ENCODE measurements at regions not wholly inside any gene's neighbourhood (a gene's known extent, or its start where the extent isn't known, plus 50 kb on each side); places are given as distances from the start of the nearest gene placed in this dataset.

DNA sequence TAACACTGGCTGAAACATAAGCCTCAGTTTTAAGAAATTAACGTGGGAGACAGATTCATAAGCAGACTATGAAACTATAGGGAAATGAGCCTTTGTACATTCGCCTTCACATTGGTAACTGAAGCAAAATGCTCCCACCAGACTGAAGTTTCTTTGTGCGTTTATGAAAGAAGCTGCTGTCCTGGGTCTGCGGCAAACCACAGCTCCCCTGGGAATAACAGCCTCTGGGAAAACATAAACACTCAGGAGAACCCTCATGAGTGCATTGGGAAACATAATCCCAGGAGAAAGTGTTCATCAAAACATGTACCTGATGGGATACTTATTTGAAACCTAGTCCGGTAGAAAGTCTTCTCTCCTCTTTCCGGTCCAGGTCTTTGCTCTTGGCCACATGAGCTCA lies 193.1 kb upstream of the LARGE1 start:
- Histone ChIP-seq H3K4me1 (no peaks in the 10 kb centered on the region), H3K36me3 (no peaks in the 10 kb centered on the region), H3K27me3 (no peaks in the 10 kb centered on the region), H3K4me3 (no peak overlapping the region), H3K9me3 (peaks cover 0 to 5% (median 0%) of the 10 kb centered on the region in 4 donors), H3K27ac (replicated peaks in 1 of 4) (no peak overlapping the region)
- TF ChIP-seq, protein P1, sequence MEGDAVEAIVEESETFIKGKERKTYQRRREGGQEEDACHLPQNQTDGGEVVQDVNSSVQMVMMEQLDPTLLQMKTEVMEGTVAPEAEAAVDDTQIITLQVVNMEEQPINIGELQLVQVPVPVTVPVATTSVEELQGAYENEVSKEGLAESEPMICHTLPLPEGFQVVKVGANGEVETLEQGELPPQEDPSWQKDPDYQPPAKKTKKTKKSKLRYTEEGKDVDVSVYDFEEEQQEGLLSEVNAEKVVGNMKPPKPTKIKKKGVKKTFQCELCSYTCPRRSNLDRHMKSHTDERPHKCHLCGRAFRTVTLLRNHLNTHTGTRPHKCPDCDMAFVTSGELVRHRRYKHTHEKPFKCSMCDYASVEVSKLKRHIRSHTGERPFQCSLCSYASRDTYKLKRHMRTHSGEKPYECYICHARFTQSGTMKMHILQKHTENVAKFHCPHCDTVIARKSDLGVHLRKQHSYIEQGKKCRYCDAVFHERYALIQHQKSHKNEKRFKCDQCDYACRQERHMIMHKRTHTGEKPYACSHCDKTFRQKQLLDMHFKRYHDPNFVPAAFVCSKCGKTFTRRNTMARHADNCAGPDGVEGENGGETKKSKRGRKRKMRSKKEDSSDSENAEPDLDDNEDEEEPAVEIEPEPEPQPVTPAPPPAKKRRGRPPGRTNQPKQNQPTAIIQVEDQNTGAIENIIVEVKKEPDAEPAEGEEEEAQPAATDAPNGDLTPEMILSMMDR (IDR thresholded peaks at IDR 0.05) = no peak
- no peak for TF ChIP-seq POLR2A (IDR thresholded peaks at IDR 0.05; ENCODE audit: low read depth)
- no peak for TF ChIP-seq POLR2AphosphoS5 (IDR thresholded peaks at IDR 0.05)
- no peak for TF ChIP-seq EP300 (IDR thresholded peaks at IDR 0.05)
- no peak for DNase-seq (ENCODE audit: extremely low spot score)
- 76% methylated on average over 6 of the region's 6 CpGs for WGBS
- intact Hi-C loops (cut with DNase I) = no loop called here

DNA sequence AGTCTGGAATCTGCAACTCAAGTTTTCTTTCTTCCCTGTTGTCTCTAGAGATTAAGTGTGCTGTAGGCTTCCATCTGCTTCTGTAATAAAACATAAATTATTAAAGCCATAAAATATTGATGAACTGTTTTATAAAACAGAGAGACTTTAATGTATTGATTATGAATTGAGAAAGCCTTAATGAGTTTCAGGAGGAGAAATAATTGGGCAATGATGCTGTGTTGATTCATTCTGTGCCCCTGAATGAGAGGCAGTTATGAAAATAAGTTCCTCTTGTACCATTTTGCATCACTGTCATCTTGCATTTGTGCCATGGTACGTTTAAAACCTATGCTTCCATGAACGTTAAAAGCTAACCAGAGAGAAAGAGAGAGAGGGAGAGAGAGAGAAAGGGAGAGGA lies 194.1 kb upstream of the LARGE1 start:
- Histone ChIP-seq H3K9me3 (peaks cover 0 to 5% (median 0%) of the 10 kb centered on the region in 4 donors), H3K4me3 (no peak overlapping the region), H3K27ac (replicated peaks in 1 of 4) (no peak overlapping the region), H3K36me3 (no peaks in the 10 kb centered on the region), H3K27me3 (no peaks in the 10 kb centered on the region), H3K4me1 (no peaks in the 10 kb centered on the region)
- 57% methylated on average over 2 of the region's 2 CpGs for WGBS
- TF ChIP-seq POLR2AphosphoS5 (IDR thresholded peaks at IDR 0.05) (no peak), POLR2A (IDR thresholded peaks at IDR 0.05; ENCODE audit: low read depth) (no peak), EP300 (IDR thresholded peaks at IDR 0.05) (no peak)
- TF ChIP-seq, protein P1 (IDR thresholded peaks at IDR 0.05) = no peak
- intact Hi-C loops (cut with DNase I) = no loop called here
- DNase-seq (ENCODE audit: extremely low spot score) = no peak

- H3K36me3 ChIP-seq = no peaks in the 10 kb centered on the region
- intact Hi-C loops (cut with DNase I) = no loop called here
- 91% methylated on average over 2 of the region's 2 CpGs for WGBS
- TF ChIP-seq POLR2AphosphoS5 (IDR thresholded peaks at IDR 0.05) (no peak), EP300 (IDR thresholded peaks at IDR 0.05) (no peak), POLR2A (IDR thresholded peaks at IDR 0.05; ENCODE audit: low read depth) (no peak)
- TF ChIP-seq, protein P1 (IDR thresholded peaks at IDR 0.05) = no peak
- no peaks in the 10 kb centered on the region for H3K4me1 ChIP-seq
- no peak overlapping the region for H3K27ac ChIP-seq (replicated peaks in 1 of 4)
- peaks cover 0 to 3% (median 0%) of the 10 kb centered on the region in 4 donors for H3K27me3 ChIP-seq
- DNase-seq (ENCODE audit: extremely low spot score) = no peak
- H3K9me3 ChIP-seq = peaks cover 0 to 5% (median 0%) of the 10 kb centered on the region in 4 donors
- no peak overlapping the region for H3K4me3 ChIP-seq
Measured at GRCh38 chr22:34115722-34116121, 195.4 kb upstream of the LARGE1 start.

DNA sequence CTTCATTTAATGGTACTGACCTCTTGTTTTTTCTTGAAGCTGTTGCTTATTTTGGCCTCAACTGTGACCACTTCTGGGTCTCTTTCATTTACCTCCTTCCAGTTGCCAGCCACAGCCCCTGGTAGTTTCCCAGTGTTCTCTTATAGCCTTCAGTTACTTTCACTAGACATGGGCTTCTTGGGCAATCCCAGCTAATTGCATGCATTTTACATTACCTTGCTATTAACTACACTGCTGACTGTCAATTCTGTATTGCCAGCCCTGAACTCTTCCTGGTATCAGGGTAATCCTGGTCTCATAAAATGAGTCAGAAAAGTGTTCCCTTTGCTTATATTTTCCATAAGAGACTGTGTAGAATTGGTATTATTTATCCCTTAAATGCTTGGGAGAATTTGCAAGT lies 195.8 kb upstream of the LARGE1 start:
- intact Hi-C loops (cut with DNase I) = no loop called here
- Histone ChIP-seq H3K27me3 (peaks cover 0 to 5% (median 0%) of the 10 kb centered on the region in 4 donors), H3K27ac (replicated peaks in 1 of 4) (no peak overlapping the region), H3K9me3 (peaks cover 0 to 5% (median 0%) of the 10 kb centered on the region in 4 donors), H3K36me3 (no peaks in the 10 kb centered on the region), H3K4me1 (no peaks in the 10 kb centered on the region), H3K4me3 (no peak overlapping the region)
- TF ChIP-seq POLR2AphosphoS5 (IDR thresholded peaks at IDR 0.05) = no peak
- TF ChIP-seq POLR2A (IDR thresholded peaks at IDR 0.05; ENCODE audit: low read depth) = no peak
- TF ChIP-seq EP300 (IDR thresholded peaks at IDR 0.05) = no peak
- TF ChIP-seq, protein P1 (IDR thresholded peaks at IDR 0.05) = no peak
- no peak for DNase-seq (ENCODE audit: extremely low spot score)

DNA sequence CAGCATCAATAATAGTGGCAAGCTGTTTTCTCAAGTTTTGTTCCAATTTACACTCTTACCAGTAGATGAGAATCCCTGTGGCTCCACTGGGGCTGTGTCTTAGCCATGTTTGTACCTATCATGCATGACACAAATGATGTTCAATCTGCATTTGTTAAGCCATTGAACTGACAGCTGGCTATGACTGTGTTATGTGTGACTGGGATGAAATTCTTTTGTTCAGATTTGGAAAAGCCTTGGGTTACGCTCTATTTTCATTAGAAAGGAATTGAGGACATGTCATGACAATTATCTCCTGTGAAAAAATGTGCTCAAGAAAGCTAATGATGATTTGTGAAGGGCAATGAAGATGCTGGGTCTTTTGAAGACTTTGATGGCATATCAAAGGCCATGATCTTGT lies 201.8 kb upstream of the LARGE1 start:
- intact Hi-C loops (cut with DNase I) = no loop called here

More for the DNA sequence above, 201.8 kb upstream of the LARGE1 start:
- peaks cover 0 to 5% (median 0%) of the 10 kb centered on the region in 4 donors for H3K9me3 ChIP-seq
- H3K36me3 ChIP-seq = no peaks in the 10 kb centered on the region
- H3K27me3 ChIP-seq = peaks cover 0 to 11% (median 0%) of the 10 kb centered on the region in 4 donors
- TF ChIP-seq POLR2A (IDR thresholded peaks at IDR 0.05; ENCODE audit: low read depth) = no peak
- TF ChIP-seq POLR2AphosphoS5 (IDR thresholded peaks at IDR 0.05) = no peak
- no peaks in the 10 kb centered on the region for H3K4me1 ChIP-seq
- no peak overlapping the region for H3K4me3 ChIP-seq
- WGBS = 78% methylated on average over 1 of the region's 1 CpG
- no peak for DNase-seq (ENCODE audit: extremely low spot score)
- no peak overlapping the region for H3K27ac ChIP-seq (replicated peaks in 1 of 4)
